NOMO-1 treated with DMSO at 0.1 percent for 48 hours (cell line): ENCODE measurements at regions not wholly inside any gene's neighbourhood (a gene's known extent, or its start where the extent isn't known, plus 50 kb on each side); places are given as distances from the start of the nearest gene placed in this dataset.

Source experiments
- DNase-seq: peaks from one replicate; lab custom pipeline; 2025; ENCODE audit not compliant: unreplicated experiment; lab: John Stamatoyannopoulos, UW

DNA sequence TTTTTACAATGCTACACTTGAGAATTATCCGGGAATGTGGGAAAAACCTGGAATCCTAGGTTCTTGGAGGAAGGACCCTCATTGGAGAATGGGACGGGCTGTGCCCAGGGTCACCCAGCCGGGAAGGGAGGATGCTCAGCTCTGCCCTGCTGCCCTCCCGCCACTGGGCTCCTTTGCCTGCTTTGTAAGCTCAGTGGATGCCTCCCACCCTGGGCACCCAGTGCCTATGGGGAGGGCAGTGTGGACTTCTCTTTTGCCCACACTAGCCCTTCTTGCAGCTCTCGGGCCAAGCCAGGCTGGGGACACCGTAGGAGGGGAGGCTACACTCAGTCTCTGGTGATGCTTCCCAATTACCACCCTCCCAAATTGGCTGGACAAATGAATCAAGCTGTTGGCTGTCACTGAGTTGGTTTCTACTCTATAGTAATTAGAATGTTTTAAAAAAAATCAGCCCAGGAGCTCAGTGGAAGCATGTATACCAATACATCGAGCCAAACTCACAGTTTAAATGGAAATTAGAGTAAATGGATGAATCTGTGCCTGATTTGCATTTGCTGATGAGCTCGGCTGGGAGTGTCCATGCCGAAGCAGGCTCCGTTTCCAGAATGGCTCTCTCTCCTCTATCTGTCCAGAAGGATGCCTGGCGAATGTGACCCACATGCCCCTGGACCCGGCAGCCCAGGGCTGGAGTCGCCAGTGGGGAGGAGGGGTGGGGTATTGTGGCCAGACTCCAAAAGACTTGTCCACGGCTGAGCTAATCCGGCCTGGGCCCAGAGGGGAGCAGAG lies 317.0 kb downstream of the CTTN start:
- no peak for DNase-seq

DNA sequence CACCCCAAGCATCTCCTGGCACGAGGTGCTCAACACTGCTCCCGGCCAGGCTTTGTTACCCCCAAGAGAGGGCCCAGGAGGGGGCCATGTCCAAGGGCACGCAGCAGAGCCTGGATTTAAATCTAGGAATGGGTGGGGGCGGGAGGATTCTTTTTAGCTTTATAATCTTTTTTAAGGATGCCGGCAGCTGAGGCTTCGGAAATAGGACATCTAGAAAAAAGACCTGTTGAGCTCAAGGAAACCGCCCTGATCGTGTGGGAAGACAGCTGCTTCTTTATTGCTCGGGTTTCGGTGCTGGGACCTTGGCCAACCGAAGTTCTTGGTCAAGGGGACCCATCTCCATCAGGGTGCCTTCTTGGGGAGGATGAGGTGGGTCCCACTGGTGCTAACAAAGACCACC lies 317.9 kb downstream of the CTTN start:
- DNase-seq: no peak

GRCh38 chr11:70716986-70717775 lies 318.9 kb downstream of the CTTN start:
- no peak for DNase-seq

DNA sequence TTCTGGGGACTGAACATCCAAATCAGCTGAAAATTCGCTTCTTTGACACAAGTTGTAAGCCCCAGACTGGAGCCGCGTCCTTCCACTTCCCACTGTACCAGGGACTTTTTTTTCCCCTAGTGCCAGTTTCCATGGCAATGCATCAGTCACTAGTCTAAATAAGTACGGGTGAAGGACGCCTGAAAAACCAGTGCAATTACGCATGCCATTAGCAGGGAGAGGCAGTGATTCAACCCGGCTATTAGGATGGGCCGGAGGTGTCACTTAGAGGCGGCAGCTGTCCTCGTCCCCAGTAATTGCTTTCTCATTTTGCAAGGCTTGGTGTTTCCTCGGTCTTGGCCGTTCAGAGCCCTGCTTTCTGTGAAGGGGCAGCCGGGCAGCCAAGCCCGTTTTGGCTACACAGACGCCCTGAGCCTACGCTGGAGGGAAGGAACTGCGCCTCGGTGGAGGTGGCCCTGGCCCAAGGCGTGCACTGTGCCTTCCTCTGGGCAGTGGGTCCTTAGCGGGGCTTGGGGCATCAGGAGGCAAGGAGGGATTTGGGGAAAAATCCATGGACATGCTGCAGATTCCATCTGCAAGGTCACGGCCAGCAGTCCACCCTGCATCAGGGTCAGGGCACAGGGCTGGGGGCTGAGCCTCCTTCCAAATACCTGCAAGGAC lies 319.7 kb downstream of the CTTN start:
- no peak for DNase-seq

DNA sequence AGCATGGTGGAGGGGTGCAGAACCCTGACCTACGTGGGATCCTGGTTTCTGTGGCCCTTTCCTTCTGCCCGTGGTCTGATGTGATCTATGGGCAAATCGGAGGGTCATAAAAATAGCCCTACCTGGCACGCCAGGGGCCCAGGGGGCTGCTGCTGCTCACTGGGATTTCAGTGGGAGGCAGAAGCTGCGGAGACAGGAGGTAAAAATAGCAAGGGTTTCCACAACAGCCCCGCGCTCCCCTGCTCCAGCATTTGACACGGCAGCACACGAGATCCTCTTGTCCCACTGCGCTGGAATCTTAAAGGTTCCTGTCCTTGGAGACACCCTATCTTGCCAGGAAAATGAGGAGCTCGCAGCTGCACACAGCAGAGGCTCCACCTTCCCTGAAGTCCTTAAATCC lies 321.2 kb downstream of the CTTN start:
- DNase-seq: no peak

- DNase-seq: no peak
Observed at GRCh38 chr11:70720281-70720680, 322.0 kb downstream of the CTTN start.

DNA sequence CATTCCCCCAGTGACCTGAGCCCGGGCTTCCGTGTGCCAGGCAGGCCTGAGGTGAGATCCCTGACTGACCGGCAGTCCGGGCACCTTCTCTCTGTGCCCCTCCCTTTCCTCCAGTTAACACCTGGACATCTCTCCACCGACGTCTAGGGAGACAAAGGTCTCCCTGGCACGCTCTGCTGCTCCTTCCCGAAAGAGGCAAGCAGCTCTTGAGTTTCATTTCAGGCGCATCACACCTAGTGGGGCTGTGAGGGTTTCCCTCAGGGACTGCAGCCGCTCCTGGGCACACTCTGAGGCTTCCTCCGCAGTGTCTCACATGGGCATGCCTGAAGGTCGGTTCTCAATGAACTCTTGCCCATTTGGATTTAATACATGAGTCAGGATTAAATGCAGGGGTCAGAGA lies 322.7 kb downstream of the CTTN start:
- DNase-seq: no peak

DNA sequence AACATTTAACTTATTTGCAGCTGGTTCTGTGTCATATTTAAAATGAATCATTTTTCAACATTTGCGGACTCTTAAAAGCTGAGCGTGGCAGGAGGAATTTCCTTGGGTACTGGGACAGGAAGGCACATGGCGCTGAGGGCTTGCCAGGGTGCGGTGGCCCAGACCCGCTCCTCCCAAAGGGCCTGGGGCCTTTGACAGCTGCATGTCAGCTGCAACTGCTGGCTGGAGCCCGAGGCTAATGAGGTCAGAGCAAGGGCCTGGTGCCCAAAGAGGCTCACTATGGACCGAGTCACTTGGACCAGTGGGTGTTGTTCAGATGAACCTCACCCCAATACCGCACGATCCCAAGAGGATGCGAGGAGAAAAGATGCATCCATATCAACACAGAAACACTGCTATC lies 326.9 kb downstream of the CTTN start:
- DNase-seq: no peak

DNA sequence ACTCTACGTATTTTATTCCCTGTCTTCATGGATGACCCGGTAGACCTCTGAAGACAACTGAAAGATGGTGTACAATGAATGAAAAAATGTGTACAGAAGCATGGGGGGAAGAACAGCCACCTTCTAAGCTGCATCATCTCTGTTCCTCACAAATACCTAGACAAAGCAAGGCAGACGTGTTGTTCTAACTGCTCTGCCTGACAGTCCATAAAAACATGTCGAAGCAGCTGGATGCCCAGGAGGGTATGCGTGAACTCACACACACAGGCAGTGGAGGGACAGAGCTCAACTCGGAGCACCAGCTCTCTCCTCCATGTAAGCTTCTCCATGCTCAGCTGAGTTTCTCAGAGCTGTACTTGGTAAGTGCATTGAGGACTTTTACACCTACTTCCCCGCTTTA lies 327.4 kb downstream of the CTTN start:
- DNase-seq: no peak

DNA sequence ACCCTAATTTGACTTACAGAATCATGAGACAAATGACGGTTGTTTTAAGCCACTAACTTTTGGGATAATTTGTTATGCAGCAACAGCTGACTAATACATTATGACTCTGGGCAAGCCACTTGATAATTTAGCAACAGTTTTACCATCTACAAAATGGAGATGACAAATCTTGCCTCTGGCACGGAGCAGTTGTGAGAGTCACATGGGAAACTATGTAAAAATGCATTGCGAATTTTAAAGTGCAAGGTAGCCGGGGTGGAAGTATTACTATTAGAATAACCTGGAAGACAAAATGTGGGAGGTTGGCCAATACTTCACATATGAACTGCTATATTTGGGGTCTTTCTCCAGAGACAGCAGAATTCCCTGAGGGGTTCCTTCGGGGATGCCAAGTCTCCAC lies 328.7 kb downstream of the CTTN start:
- DNase-seq: no peak

GRCh38 chr11:70727899-70728620 lies 329.7 kb downstream of the CTTN start:
- DNase-seq: no peak

DNA sequence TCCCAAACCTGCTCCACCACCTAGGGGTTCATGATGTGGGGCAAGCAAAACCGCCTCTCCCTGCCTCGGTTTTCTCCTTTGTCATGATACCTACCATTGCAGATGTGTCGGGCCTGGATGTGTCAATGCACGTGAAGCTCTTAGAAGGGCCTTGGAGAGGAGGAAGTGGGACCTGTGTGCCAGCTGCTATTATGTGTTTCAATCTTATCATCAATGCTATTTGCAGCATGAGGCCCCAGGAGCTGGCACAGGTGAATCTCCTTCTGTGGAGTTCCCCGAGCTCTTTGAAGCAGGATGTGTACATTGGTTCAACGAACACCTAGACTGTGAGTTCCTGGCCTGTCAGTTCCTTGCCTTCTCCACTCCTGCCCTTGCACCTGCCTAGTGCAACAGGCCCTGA lies 331.6 kb downstream of the CTTN start:
- DNase-seq: no peak

GRCh38 chr11:70730411-70730810 lies 332.1 kb downstream of the CTTN start:
- DNase-seq: no peak

DNA sequence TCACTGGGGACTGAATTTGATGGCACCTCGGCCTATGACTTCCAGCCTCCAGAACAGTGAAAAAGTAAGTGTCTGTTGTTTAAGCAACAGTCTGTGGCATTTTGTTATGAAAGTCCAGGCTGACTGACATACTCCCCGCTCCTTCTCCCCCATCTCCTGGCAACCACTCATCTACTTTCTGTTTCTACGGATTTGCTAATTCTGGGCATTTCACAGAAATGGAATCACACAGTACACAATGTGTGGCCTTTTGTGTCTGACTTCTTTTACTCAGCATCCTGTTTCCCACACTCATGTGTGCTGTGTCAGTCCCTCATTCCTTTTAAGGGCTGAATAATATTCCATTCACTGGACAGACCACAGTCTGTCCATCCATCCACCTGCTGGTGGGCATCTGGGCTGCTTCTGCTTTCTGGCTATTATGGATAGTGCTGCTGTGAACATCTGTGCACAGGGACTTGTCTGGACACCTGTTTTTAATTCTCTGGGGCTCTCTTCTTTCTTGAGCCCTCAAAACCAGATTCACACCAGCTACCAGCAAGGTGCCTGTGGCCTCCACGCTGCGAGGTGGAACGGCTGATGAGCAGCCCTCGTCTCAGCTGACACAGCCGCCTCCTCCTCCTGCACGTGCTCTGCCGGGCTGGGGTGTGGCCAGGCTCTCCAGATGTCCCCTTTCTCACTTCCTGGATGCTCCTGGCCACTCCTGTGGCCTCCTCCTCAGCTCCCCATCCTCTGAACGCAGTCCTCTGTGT lies 333.1 kb downstream of the CTTN start:
- DNase-seq: no peak

DNA sequence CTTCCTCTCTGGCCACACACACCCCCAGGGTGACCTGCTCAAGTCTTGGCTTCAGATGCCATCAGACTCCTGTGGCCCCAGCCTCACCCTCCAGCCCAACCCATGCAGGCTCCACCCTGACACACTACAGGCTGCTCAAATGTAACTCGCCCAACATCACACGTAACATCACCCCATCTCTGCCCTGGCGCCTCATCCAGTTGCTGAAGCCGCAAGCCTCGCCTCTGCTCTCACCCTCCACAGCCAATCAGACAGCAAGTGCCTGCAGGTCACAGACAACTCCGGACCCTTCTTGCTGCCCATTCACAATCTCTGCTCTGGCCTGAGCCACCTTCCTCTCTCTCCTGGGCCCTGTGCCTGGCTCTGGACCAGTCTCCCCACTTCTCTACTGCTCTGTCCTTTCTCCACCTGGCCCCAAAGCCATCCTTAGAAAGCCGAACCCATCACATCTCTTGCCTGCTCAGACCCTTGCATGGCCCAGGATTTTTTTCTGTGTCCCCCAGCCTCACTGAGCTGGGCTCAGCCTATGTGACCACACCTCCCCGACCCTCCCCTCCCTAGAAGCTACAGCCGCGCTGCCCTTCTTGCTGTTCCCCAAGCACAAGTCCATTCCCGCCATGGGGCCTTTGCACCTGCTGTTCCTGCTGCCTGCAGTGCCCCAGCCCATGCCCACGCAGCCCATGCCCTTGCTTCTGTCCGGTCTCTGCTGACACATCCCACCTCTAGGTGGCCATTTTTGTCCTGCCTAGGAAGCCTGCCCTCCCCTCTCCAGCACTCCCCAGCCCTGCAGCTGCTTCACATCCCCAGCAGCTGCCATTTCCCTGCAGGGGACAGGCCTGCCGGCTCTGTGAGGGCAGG lies 333.9 kb downstream of the CTTN start:
- DNase-seq: no peak

GRCh38 chr11:70732881-70733196 lies 334.5 kb downstream of the CTTN start:
- no peak for DNase-seq

GRCh38 chr11:70733327-70734325 lies 335.3 kb downstream of the CTTN start:
- no peak for DNase-seq

DNA sequence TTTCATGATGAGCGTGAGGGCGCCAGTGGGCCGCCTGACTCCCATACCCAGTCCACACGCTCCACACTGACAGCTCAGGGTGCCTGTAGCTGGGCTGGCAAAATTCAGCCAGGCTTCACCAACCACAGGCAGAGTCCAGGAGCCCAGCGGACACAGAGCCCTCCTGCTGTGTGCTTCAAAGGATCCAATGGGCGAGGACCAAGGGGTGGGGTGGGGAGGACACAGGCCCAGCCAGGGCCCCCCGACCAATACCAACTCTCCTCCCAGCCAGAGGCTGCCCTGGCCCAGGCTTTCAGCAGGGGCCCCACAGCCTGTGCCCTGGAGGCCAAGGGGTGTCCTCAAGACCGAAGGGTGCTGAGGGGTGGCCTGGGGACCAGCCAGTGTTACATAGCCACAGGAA lies 336.1 kb downstream of the CTTN start:
- no peak for DNase-seq

GRCh38 chr11:70734911-70735310 lies 336.6 kb downstream of the CTTN start:
- DNase-seq: no peak
